ENCODE measurements at regions not wholly inside any gene's neighbourhood (a gene's known extent, or its start where the extent isn't known, plus 50 kb on each side); places are given as distances from the start of the nearest gene placed in this dataset.

DNA sequence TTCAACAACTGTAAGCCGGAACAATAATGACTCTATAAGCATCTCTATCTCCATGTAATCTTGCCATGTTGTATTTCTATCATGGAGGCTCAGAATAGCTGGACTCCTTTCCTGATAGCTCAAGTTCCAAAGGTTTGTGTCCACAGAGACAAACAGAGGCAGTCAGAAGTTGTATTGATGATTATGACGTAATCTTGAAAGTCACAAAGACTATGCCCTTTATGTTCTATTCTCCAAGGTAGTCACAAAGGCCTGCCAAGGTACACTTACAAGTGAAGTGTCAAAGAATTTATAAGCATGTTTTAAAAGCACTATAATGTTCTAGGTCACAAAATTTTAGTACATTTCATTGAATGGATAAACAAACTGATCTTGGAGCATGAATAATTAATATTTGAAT, 542.2 kb downstream of the CDH11 start:
- intact Hi-C loops (cut with micrococcal nuclease; ENCODE audit: unreplicated experiment): no loop called here
- ATAC-seq (no peak), DNase-seq (ENCODE audit: low read depth, low spot score) (no peak), FAIRE-seq (no peak)
- Histone ChIP-seq H3K9ac (ENCODE audit: control insufficient read depth, insufficient read depth, low read length) (no peak overlapping the region), H3K4me1 (ENCODE audit: control insufficient read depth, insufficient read depth, low read length) (no peaks in the 10 kb centered on the region), H3K4me3 (no peak overlapping the region), H3K27me3 (replicated peaks in 1 of 2; ENCODE audit: control insufficient read depth in 2 of 2, insufficient read depth in 2 of 2, low read length in 1 of 2) (no peaks in the 10 kb centered on the region), H3K4me2 (ENCODE audit: control insufficient read depth, insufficient read depth) (no peak overlapping the region), H2AFZ (ENCODE audit: control insufficient read depth, low read depth, low read length) (no peak overlapping the region), H3K9me3 (replicated peaks; ENCODE audit: control insufficient read depth, insufficient read depth, low read length) (no peaks in the 10 kb centered on the region), H3K36me3 (ENCODE audit: control insufficient read depth in 2 of 2, insufficient read depth in 2 of 2, low read length in 1 of 2) (no peaks in the 10 kb centered on the region), H3K27ac (ENCODE audit: control insufficient read depth, insufficient read depth) (no peak overlapping the region), H3K79me2 (ENCODE audit: control insufficient read depth, insufficient read depth, low read length) (no peaks in the 10 kb centered on the region), H4K20me1 (ENCODE audit: control insufficient read depth, insufficient read depth) (no peaks in the 10 kb centered on the region)
- RAD21 ChIA-PET (ENCODE audit: unreplicated experiment): no interaction called here
- TF ChIP-seq BRCA1 (IDR thresholded peaks at IDR 0.05; ENCODE audit: low read depth, low read length) (no peak), ATF7 (IDR thresholded peaks at IDR 0.05; ENCODE audit: low read depth) (0 out of 2 replicates have a peak, but pooled peaks have one; percentile 40)
- TF ChIP-seq, protein P1, sequence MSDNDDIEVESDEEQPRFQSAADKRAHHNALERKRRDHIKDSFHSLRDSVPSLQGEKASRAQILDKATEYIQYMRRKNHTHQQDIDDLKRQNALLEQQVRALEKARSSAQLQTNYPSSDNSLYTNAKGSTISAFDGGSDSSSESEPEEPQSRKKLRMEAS (IDR thresholded peaks at IDR 0.05; ENCODE audit: low read depth, low read length): no peak
- in situ Hi-C loops (cut with MboI): no loop called here
- BruUV-seq (replicated peaks): no TSS peak
- CTCF ChIA-PET: no interaction called here
- SMC1A ChIA-PET (ENCODE audit: uncharacterized antibody, unreplicated experiment): interaction anchor here (0.9 kb wide), 1 partner anchor 337 kb away, joined by 3 read pairs; no protein-coding TSS in a partner anchor
- WGBS (ENCODE audit: insufficient coverage, insufficient replicate concordance, low lambda C conversion rate, missing lambda C conversion rate): 0% methylated on average over 2 of the region's 2 CpGs
- POLR2A ChIA-PET: no interaction called here

DNA sequence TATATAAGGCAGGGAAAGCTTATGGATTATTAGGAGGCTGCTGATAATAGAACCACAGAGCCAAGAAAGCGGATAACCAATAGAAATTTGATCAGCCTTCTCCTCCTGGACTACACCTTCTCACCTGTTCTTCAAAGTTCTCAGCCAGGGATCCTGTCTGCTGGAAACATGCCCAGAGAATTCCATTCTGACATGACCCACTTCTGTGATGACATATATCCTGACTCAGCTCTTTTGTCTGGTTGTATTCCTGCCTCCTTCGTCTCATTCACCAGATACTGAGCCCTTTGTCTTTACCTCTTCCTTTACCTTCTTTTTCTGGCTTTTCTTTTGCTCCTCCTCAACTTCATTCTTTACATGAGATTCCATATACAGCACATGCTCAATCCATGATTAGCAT, 576.1 kb downstream of the CDH11 start:
- Histone ChIP-seq H3K4me3 (no peak overlapping the region), H3K4me1 (ENCODE audit: control insufficient read depth, insufficient read depth, low read length) (no peaks in the 10 kb centered on the region), H3K4me2 (ENCODE audit: control insufficient read depth, insufficient read depth) (no peak overlapping the region), H3K9ac (ENCODE audit: control insufficient read depth, insufficient read depth, low read length) (no peak overlapping the region), H4K20me1 (ENCODE audit: control insufficient read depth, insufficient read depth) (no peaks in the 10 kb centered on the region), H2AFZ (ENCODE audit: control insufficient read depth, low read depth, low read length) (no peak overlapping the region), H3K9me3 (replicated peaks; ENCODE audit: control insufficient read depth, insufficient read depth, low read length) (no peaks in the 10 kb centered on the region), H3K36me3 (ENCODE audit: control insufficient read depth in 2 of 2, insufficient read depth in 2 of 2, low read length in 1 of 2) (no peaks in the 10 kb centered on the region), H3K79me2 (ENCODE audit: control insufficient read depth, insufficient read depth, low read length) (no peaks in the 10 kb centered on the region), H3K27ac (ENCODE audit: control insufficient read depth, insufficient read depth) (no peak overlapping the region), H3K27me3 (replicated peaks in 1 of 2; ENCODE audit: control insufficient read depth in 2 of 2, insufficient read depth in 2 of 2, low read length in 1 of 2) (no peaks in the 10 kb centered on the region)
- in situ Hi-C loops (cut with MboI) (no loop called here), intact Hi-C loops (cut with micrococcal nuclease; ENCODE audit: unreplicated experiment) (no loop called here)
- ChIA-PET SMC1A (ENCODE audit: uncharacterized antibody, unreplicated experiment) (no interaction called here), POLR2A (no interaction called here), CTCF (interaction anchor here (1.7 kb wide), 1 partner anchor 13 kb away, joined by 4 read pairs; no protein-coding TSS in a partner anchor), RAD21 (ENCODE audit: unreplicated experiment) (no interaction called here)
- ATAC-seq (no peak), FAIRE-seq (no peak), DNase-seq (ENCODE audit: low read depth, low spot score) (no peak)
- no TSS peak for BruUV-seq (replicated peaks)
- TF ChIP-seq TBL1XR1 (IDR thresholded peaks at IDR 0.05; ENCODE audit: low read depth, low read length) (no peak), SMARCA5 (IDR thresholded peaks at IDR 0.05) (no peak), ZNF24 (IDR thresholded peaks at IDR 0.05) (no peak), SUPT20H (IDR thresholded peaks at IDR 0.05; ENCODE audit: borderline replicate concordance, control insufficient read depth, low read depth, low read length) (no peak), YY1 (IDR thresholded peaks at IDR 0.05; ENCODE audit: low read depth, low read length) (no peak), ETV6 (conservative IDR thresholded peaks at IDR 0.05 in 1 of 2, IDR thresholded peaks at IDR 0.05 in 1 of 2; ENCODE audit: borderline replicate concordance in 1 of 2, low read depth in 1 of 2) (no peak), TCF7 (IDR thresholded peaks at IDR 0.05; ENCODE audit: borderline replicate concordance) (no peak), ZNF622 (IDR thresholded peaks at IDR 0.05) (no peak)
- TF ChIP-seq, protein P2, sequence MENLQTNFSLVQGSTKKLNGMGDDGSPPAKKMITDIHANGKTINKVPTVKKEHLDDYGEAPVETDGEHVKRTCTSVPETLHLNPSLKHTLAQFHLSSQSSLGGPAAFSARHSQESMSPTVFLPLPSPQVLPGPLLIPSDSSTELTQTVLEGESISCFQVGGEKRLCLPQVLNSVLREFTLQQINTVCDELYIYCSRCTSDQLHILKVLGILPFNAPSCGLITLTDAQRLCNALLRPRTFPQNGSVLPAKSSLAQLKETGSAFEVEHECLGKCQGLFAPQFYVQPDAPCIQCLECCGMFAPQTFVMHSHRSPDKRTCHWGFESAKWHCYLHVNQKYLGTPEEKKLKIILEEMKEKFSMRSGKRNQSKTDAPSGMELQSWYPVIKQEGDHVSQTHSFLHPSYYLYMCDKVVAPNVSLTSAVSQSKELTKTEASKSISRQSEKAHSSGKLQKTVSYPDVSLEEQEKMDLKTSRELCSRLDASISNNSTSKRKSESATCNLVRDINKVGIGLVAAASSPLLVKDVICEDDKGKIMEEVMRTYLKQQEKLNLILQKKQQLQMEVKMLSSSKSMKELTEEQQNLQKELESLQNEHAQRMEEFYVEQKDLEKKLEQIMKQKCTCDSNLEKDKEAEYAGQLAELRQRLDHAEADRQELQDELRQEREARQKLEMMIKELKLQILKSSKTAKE (IDR thresholded peaks at IDR 0.05; ENCODE audit: low read depth, poor library complexity, severe bottlenecking): no peak
- TF ChIP-seq, protein P3, sequence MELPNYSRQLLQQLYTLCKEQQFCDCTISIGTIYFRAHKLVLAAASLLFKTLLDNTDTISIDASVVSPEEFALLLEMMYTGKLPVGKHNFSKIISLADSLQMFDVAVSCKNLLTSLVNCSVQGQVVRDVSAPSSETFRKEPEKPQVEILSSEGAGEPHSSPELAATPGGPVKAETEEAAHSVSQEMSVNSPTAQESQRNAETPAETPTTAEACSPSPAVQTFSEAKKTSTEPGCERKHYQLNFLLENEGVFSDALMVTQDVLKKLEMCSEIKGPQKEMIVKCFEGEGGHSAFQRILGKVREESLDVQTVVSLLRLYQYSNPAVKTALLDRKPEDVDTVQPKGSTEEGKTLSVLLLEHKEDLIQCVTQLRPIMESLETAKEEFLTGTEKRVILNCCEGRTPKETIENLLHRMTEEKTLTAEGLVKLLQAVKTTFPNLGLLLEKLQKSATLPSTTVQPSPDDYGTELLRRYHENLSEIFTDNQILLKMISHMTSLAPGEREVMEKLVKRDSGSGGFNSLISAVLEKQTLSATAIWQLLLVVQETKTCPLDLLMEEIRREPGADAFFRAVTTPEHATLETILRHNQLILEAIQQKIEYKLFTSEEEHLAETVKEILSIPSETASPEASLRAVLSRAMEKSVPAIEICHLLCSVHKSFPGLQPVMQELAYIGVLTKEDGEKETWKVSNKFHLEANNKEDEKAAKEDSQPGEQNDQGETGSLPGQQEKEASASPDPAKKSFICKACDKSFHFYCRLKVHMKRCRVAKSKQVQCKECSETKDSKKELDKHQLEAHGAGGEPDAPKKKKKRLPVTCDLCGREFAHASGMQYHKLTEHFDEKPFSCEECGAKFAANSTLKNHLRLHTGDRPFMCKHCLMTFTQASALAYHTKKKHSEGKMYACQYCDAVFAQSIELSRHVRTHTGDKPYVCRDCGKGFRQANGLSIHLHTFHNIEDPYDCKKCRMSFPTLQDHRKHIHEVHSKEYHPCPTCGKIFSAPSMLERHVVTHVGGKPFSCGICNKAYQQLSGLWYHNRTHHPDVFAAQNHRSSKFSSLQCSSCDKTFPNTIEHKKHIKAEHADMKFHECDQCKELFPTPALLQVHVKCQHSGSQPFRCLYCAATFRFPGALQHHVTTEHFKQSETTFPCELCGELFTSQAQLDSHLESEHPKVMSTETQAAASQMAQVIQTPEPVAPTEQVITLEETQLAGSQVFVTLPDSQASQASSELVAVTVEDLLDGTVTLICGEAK (IDR thresholded peaks at IDR 0.05; ENCODE audit: borderline replicate concordance): no peak
- WGBS (ENCODE audit: insufficient coverage, insufficient replicate concordance, low lambda C conversion rate, missing lambda C conversion rate): 3% methylated on average over 2 of the region's 2 CpGs
